GM20000 (cell line): ENCODE measurements at regions not wholly inside any gene's neighbourhood (a gene's known extent, or its start where the extent isn't known, plus 50 kb on each side); places are given as distances from the start of the nearest gene placed in this dataset.

Source experiments
- DNase-seq: peaks from one replicate; pipeline ENCODE4 v3.0.0; 2012; ENCODE audit warnings: low spot score
- TF ChIP-seq, protein P1 (sequence below): IDR thresholded peaks from 2 replicates; pipeline ENCODE4 v1.5.1; 2012; ENCODE audit warnings: mild to moderate bottlenecking, control low read depth; ENCODE audit errors: extremely low read depth, missing control alignments

- TF ChIP-seq, protein P1, sequence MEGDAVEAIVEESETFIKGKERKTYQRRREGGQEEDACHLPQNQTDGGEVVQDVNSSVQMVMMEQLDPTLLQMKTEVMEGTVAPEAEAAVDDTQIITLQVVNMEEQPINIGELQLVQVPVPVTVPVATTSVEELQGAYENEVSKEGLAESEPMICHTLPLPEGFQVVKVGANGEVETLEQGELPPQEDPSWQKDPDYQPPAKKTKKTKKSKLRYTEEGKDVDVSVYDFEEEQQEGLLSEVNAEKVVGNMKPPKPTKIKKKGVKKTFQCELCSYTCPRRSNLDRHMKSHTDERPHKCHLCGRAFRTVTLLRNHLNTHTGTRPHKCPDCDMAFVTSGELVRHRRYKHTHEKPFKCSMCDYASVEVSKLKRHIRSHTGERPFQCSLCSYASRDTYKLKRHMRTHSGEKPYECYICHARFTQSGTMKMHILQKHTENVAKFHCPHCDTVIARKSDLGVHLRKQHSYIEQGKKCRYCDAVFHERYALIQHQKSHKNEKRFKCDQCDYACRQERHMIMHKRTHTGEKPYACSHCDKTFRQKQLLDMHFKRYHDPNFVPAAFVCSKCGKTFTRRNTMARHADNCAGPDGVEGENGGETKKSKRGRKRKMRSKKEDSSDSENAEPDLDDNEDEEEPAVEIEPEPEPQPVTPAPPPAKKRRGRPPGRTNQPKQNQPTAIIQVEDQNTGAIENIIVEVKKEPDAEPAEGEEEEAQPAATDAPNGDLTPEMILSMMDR: no peak
- DNase-seq: no peak
These were observed 65.4 kb upstream of the WDFY2 start for GRCh38 chr13:51518827-51519226.

DNA sequence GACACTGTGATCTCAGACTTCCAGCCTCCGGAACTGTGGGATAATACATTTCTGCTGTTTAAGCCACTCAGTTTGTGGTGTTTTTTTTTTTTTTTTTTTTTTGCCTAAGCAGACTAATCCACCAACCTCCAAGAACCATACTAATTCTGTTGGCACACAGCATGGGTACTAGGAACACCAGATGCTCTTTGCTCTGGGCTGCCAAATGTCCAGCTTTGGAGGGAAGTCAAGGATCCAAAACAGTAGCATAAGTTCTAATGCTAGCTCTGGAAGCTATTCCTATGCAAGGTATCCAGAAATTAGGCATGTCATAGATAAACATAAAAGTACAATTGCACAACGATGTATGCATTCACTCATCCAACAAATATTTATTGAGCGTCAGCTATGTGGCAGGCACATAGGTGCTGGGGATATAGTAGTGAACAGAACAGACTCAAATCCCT lies 64.5 kb upstream of the WDFY2 start:
- no peak for DNase-seq
- TF ChIP-seq, protein P1: no peak

DNA sequence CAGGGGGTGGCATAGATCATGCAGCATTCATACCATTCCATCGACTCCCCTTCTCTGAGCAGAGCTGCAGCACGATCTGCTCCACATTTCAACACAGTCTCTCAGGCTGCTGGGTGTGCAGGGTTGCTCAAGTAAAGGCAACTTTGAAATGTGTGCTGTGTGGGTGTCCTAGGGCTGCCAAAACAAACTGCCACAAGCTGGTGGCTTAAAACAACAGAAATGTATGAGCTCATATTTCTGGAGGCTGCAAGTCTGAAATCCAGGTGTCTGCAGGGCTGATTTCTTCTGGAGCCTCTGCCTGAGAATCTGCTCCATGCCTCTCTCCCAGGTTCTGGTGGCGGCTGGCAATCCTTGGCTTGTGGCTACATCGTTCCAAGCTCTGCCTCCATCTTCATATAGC lies 63.7 kb upstream of the WDFY2 start:
- DNase-seq: no peak
- TF ChIP-seq, protein P1: no peak

- TF ChIP-seq, protein P1: no peak
- no peak for DNase-seq
These were observed 61.2 kb upstream of the WDFY2 start for GRCh38 chr13:51523082-51523518.

- no peak for DNase-seq
- TF ChIP-seq, protein P1: no peak
These were observed 60.0 kb upstream of the WDFY2 start for GRCh38 chr13:51524312-51524711.

DNA sequence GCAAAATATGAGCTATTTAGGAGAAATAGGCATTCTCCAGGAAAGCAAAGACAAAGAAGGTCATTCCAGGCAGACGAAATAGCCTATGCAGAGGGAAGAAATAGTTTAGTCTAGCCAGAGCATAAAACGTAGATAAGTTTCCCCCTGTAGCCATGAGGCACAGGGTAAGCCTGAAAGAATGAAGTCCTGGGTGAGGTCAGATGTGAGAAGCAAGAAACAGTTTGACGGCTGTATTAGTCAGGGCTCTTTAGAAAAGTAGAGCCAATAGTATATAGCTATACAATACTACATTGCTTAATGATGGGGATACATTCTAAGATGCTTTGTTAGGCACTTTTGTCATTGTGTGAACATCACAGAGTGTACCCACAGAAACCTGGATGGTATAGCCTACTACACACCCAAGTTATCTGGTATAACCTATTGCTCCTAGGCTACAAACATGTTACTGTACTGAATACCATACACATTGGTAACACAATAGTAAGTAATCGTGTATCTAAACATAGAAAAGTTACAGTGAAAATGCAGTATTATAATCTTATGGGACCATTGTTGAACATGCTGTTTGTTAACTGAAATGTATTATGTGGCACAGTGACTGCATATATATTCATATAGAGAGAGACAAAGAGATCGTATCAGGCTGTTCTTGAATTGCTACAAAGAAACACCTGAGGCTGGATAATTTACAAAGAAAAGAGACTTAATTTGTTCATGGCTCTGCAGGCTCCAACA lies 59.3 kb upstream of the WDFY2 start:
- TF ChIP-seq, protein P1: no peak
- no peak for DNase-seq

GRCh38 chr13:51525567-51526167 lies 58.6 kb upstream of the WDFY2 start:
- TF ChIP-seq, protein P1: no peak
- DNase-seq: no peak
